ENCODE measurements at regions not wholly inside any gene's neighbourhood (a gene's known extent, or its start where the extent isn't known, plus 50 kb on each side); places are given as distances from the start of the nearest gene placed in this dataset.

DNA sequence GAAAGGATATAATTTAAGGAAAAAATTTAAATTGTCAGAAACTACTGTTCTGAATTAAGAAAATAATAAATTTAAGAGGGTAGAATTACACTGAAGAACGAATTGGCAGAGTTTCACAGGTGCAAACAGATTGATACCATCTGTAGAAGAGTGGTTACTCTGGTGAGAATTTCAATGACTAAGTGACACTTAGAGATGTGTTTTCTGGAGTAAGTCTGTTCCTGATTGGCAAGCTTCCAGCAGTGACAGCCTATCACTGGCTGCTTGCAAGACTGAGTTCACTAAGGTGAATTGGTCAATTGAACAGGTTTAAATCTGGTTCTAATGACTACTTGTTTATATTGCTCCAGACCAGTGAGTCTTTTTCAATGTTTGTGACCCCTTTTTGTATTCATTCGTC lies 838.2 kb upstream of the RGS18 start:
- TF ChIP-seq SREBF2 (IDR thresholded peaks at IDR 0.05; ENCODE audit: low read length): no peak
- TF ChIP-seq ZSCAN29 (IDR thresholded peaks at IDR 0.05): no peak
- no peak for TF ChIP-seq SMARCA5 (IDR thresholded peaks at IDR 0.05)
- TF ChIP-seq CHD1 (IDR thresholded peaks at IDR 0.05; ENCODE audit: low read depth, low read length): no peak
- TF ChIP-seq, protein P1, sequence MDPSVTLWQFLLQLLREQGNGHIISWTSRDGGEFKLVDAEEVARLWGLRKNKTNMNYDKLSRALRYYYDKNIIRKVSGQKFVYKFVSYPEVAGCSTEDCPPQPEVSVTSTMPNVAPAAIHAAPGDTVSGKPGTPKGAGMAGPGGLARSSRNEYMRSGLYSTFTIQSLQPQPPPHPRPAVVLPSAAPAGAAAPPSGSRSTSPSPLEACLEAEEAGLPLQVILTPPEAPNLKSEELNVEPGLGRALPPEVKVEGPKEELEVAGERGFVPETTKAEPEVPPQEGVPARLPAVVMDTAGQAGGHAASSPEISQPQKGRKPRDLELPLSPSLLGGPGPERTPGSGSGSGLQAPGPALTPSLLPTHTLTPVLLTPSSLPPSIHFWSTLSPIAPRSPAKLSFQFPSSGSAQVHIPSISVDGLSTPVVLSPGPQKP (IDR thresholded peaks at IDR 0.05; ENCODE audit: low read depth, low read length): no peak
- no peak for TF ChIP-seq PML (IDR thresholded peaks at IDR 0.05; ENCODE audit: low read length)
- no peak for TF ChIP-seq NR2C2 (IDR thresholded peaks at IDR 0.05; ENCODE audit: borderline replicate concordance, control insufficient read depth, insufficient read length, low read depth)
- TF ChIP-seq RFX5 (IDR thresholded peaks at IDR 0.05; ENCODE audit: low read depth, low read length): no peak
- no peak for TF ChIP-seq CBX5 (IDR thresholded peaks at IDR 0.05; ENCODE audit: low read depth)
- POLR2A ChIA-PET: no interaction called here
- intact Hi-C loops (cut with micrococcal nuclease; ENCODE audit: unreplicated experiment): no loop called here
- CTCF ChIA-PET: no interaction called here
- Histone ChIP-seq H3K27me3 (replicated peaks in 1 of 2; ENCODE audit: control insufficient read depth in 2 of 2, insufficient read depth in 2 of 2, low read length in 1 of 2) (no peaks in the 10 kb centered on the region), H3K4me2 (ENCODE audit: control insufficient read depth, insufficient read depth) (no peak overlapping the region), H3K4me3 (no peak overlapping the region), H4K20me1 (ENCODE audit: control insufficient read depth, insufficient read depth) (no peaks in the 10 kb centered on the region), H3K9ac (ENCODE audit: control insufficient read depth, insufficient read depth, low read length) (no peak overlapping the region), H3K79me2 (ENCODE audit: control insufficient read depth, insufficient read depth, low read length) (no peaks in the 10 kb centered on the region), H3K27ac (ENCODE audit: control insufficient read depth, insufficient read depth) (no peak overlapping the region), H3K4me1 (ENCODE audit: control insufficient read depth, insufficient read depth, low read length) (no peaks in the 10 kb centered on the region), H2AFZ (ENCODE audit: control insufficient read depth, low read depth, low read length) (no peak overlapping the region), H3K9me3 (replicated peaks; ENCODE audit: control insufficient read depth, insufficient read depth, low read length) (no peaks in the 10 kb centered on the region), H3K36me3 (ENCODE audit: control insufficient read depth in 2 of 2, insufficient read depth in 2 of 2, low read length in 1 of 2) (no peaks in the 10 kb centered on the region)
- RAD21 ChIA-PET (ENCODE audit: unreplicated experiment): no interaction called here
- FAIRE-seq (no peak), DNase-seq (ENCODE audit: low read depth, low spot score) (no peak), ATAC-seq (no peak)
- 2% methylated on average over 2 of the region's 2 CpGs for WGBS (ENCODE audit: insufficient coverage, insufficient replicate concordance, low lambda C conversion rate, missing lambda C conversion rate)
- BruUV-seq (replicated peaks): no TSS peak
- in situ Hi-C loops (cut with MboI): no loop called here
- SMC1A ChIA-PET (ENCODE audit: uncharacterized antibody, unreplicated experiment): no interaction called here

DNA sequence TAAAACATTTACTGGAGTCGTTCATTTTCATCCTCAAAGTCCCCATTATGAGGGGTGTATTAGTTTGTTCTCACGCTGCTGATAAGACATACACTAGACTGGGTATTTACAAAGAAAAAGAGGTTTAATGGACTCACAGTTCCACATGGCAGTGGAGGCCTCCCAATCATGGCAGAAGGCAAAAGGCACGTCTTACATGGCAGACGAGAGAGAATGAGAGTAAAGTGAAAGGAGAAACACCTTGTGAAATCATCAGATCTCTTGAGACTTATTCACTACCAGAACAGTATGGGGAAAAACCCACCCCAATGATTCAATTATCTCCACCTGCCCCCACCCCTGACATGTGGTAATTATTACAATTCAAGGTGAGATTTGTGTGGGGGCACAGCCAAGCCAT lies 830.4 kb upstream of the RGS18 start:
- ATAC-seq: no peak
- in situ Hi-C loops (cut with MboI): no loop called here
- no peak for DNase-seq (ENCODE audit: low read depth, low spot score)
- H3K36me3 ChIP-seq (ENCODE audit: control insufficient read depth in 2 of 2, insufficient read depth in 2 of 2, low read length in 1 of 2): no peaks in the 10 kb centered on the region
- no peaks in the 10 kb centered on the region for H3K4me1 ChIP-seq (ENCODE audit: control insufficient read depth, insufficient read depth, low read length)
- ChIA-PET RAD21 (ENCODE audit: unreplicated experiment) (no interaction called here), POLR2A (no interaction called here), CTCF (no interaction called here), SMC1A (ENCODE audit: uncharacterized antibody, unreplicated experiment) (no interaction called here)
- TF ChIP-seq EGR1 (IDR thresholded peaks at IDR 0.05; ENCODE audit: borderline replicate concordance in 1 of 2, low read depth in 2 of 2, low read length in 2 of 2): no peak
- no peak overlapping the region for H3K27ac ChIP-seq (ENCODE audit: control insufficient read depth, insufficient read depth)
- H4K20me1 ChIP-seq (ENCODE audit: control insufficient read depth, insufficient read depth): no peaks in the 10 kb centered on the region
- H3K27me3 ChIP-seq (replicated peaks in 1 of 2; ENCODE audit: control insufficient read depth in 2 of 2, insufficient read depth in 2 of 2, low read length in 1 of 2): no peaks in the 10 kb centered on the region
- no peak overlapping the region for H3K4me3 ChIP-seq
- 24% methylated on average over 4 of the region's 4 CpGs for WGBS (ENCODE audit: insufficient coverage, insufficient replicate concordance, low lambda C conversion rate, missing lambda C conversion rate)
- no peak overlapping the region for H3K9ac ChIP-seq (ENCODE audit: control insufficient read depth, insufficient read depth, low read length)
- no peaks in the 10 kb centered on the region for H3K79me2 ChIP-seq (ENCODE audit: control insufficient read depth, insufficient read depth, low read length)
- intact Hi-C loops (cut with micrococcal nuclease; ENCODE audit: unreplicated experiment): no loop called here
- BruUV-seq (replicated peaks): no TSS peak
- H3K4me2 ChIP-seq (ENCODE audit: control insufficient read depth, insufficient read depth): no peak overlapping the region
- no peak overlapping the region for H2AFZ ChIP-seq (ENCODE audit: control insufficient read depth, low read depth, low read length)
- no peaks in the 10 kb centered on the region for H3K9me3 ChIP-seq (replicated peaks; ENCODE audit: control insufficient read depth, insufficient read depth, low read length)
- FAIRE-seq: no peak

Data from GM12878 (cell line).